ENCODE measurements at regions not wholly inside any gene's neighbourhood (a gene's known extent, or its start where the extent isn't known, plus 50 kb on each side); places are given as distances from the start of the nearest gene placed in this dataset.
A peak's percentile ranks its signal among the peaks of the same experiment; 100 is the strongest.

DNA sequence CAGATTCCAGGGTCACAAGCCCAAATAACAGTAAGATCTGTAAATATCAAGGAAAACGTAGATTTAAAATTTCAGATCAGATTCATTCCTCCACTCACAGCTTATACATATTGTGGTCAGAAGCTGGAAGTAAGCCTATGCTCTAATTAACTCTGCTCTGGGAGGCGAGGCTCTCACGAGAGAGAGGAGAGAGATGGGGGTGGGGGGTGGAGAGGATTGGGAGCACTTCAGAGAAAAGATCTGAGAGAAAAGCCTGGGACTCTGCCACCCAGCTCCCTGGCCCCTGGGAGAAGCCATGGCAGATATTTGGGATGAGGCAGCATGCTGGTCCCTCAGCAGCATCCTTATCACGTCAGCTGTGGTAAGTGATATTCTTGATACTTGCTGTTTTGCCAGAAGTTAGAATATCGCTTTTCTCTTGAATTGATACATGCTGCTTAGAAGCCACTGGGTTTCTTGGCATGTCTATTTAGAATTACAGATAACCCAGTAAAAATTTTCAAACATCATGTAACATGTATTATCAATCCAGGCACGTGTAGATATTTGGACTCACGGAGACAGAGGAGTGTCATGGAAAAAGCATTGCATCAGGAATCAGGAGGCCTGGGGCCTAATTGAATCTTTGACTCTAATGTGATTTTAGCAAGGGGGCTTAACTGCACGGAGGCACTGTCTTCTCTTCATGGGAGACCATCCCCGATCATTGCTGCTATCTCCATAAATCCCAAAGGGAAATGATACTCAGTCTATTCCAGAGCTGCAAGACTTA lies 265.4 kb downstream of the HRH4 start:
- ATAC-seq (ENCODE audit: low read depth): peak; percentile 64

More for the DNA sequence above, 265.4 kb downstream of the HRH4 start:
- peak overlapping the region; percentile 72; the same call in 1 of the 3 replicates for H2BK15ac ChIP-seq (ENCODE audit: low read depth, low read length)
- no peak for TF ChIP-seq NFE2L2 (IDR thresholded peaks at IDR 0.05; ENCODE audit: low read depth, low read length)
- TF ChIP-seq BHLHE40 (IDR thresholded peaks at IDR 0.05; ENCODE audit: low read depth, low read length): peak; percentile 9; the same call in 1 of the 2 replicates
- DNase-seq: no peak
- dilution Hi-C loops (cut with HindIII; ENCODE audit: low sequenced_read_pairs, unreplicated experiment) (no loop called here), intact Hi-C loops (cut with micrococcal nuclease) (loop anchor here (1.0 to 5.0 kb wide), 6 partner anchors 54 to 369 kb away; no protein-coding TSS in a partner anchor), in situ Hi-C loops (cut with MboI; ENCODE audit: low sequenced_read_pairs) (loop anchor here (10.0 kb wide), 1 partner anchor 361 kb away; no protein-coding TSS in a partner anchor)
- H4K5ac ChIP-seq (ENCODE audit: low read depth, low read length): peak overlapping the region; percentile 97
- H3K4me1 ChIP-seq (ENCODE audit: control insufficient read depth, insufficient read depth, low read length): peaks cover 7% of the 10 kb centered on the region
- no peak overlapping the region for H3K4me3 ChIP-seq (ENCODE audit: insufficient read depth, low read depth, low read length)
- H3K9me3 ChIP-seq (ENCODE audit: control insufficient read depth, insufficient read depth, low read length): no peaks in the 10 kb centered on the region
- no peaks in the 10 kb centered on the region; the same call in 1 of the 2 replicates for H3K27me3 ChIP-seq (ENCODE audit: control insufficient read depth, insufficient read depth, low read length)
- BruUV-seq (replicated peaks): no TSS peak
- H3K9me1 ChIP-seq (ENCODE audit: insufficient read depth, low read length): no peaks in the 10 kb centered on the region
- CTCF ChIA-PET: interaction anchor here (0.6 to 3.0 kb wide), 16 partner anchors 8 to 608 kb away, joined by 3 to 16 read pairs (median 4); no protein-coding TSS in a partner anchor
- peak overlapping the region; percentile 83 for H3K14ac ChIP-seq (replicated peaks; ENCODE audit: low read depth, low read length)
- H2BK120ac ChIP-seq (ENCODE audit: low read depth, low read length): peak overlapping the region; percentile 88
- H3K9ac ChIP-seq (ENCODE audit: low read depth, low read length): peak overlapping the region; percentile 50; the same call in 1 of the 2 replicates
- H3K4ac ChIP-seq (ENCODE audit: low read depth, low read length): peak overlapping the region; percentile 89
- no peak overlapping the region for H2AFZ ChIP-seq (replicated peaks; ENCODE audit: low read length, poor library complexity)
- WGBS, 2 experiments (ENCODE audit: extremely low coverage in 2 of 2, insufficient read length in 1 of 2): 80% methylated on average over 1 of the region's 9 CpGs; no CpG with 5 or more reads in 1 of the 2 experiments
- no peaks in the 10 kb centered on the region for H3K36me3 ChIP-seq (ENCODE audit: control insufficient read depth, insufficient read depth, low read length)
- peak overlapping the region; percentile 80; the same call in 1 of the 2 replicates for H3K56ac ChIP-seq (ENCODE audit: extremely low read depth, insufficient read depth, low read length)
- H3K18ac ChIP-seq (ENCODE audit: low read depth, low read length): peak overlapping the region; percentile 99
- POLR2A ChIA-PET (ENCODE audit: unreplicated experiment): interaction anchor here (0.6 kb wide), 1 partner anchor 367 kb away, joined by 4 read pairs; no protein-coding TSS in a partner anchor
- peak overlapping the region; percentile 80 for H3K23ac ChIP-seq (ENCODE audit: low read depth, low read length)
- H3K4me2 ChIP-seq (ENCODE audit: low read depth, low read length): peak overlapping the region; percentile 78
- peak overlapping the region; percentile 94 for H4K91ac ChIP-seq (ENCODE audit: insufficient read depth, low read depth, low read length)
- peak overlapping the region; percentile 89; the same call in 1 of the 2 replicates for H3K27ac ChIP-seq (ENCODE audit: insufficient read depth, low read length)
- H4K8ac ChIP-seq (ENCODE audit: low read depth in 2 of 2, low read length in 2 of 2): peak overlapping the region in 1 of 2 experiments; percentile 83; a peak in 2 of 4 replicates
- peak overlapping the region; percentile 96 for H2BK20ac ChIP-seq (ENCODE audit: low read depth, low read length)
- no peaks in the 10 kb centered on the region for H4K20me1 ChIP-seq (ENCODE audit: insufficient read depth, low read length)
- H2AK5ac ChIP-seq (ENCODE audit: low read depth, low read length): no peak overlapping the region; the same call in 1 of the 2 replicates
- no peak overlapping the region for H2BK5ac ChIP-seq (ENCODE audit: low read depth, low read length, poor library complexity, severe bottlenecking)
- no peaks in the 10 kb centered on the region for H3K79me1 ChIP-seq (ENCODE audit: low read depth in 1 of 2, low read length in 2 of 2)
- H2AK9ac ChIP-seq (replicated peaks; ENCODE audit: low read depth, low read length, poor library complexity): no peak overlapping the region
